DMS53 (cell line): ENCODE measurements at regions not wholly inside any gene's neighbourhood (a gene's known extent, or its start where the extent isn't known, plus 50 kb on each side); places are given as distances from the start of the nearest gene placed in this dataset.
"Not testable (repeated sequence)": the region's sequence is repeated elsewhere in the genome, so short reads cannot be mapped to it uniquely, and the experiment has no call there.

Experiments used
- DNase-seq: peaks from one replicate; lab custom pipeline; 2025; lab: John Stamatoyannopoulos, UW

DNA sequence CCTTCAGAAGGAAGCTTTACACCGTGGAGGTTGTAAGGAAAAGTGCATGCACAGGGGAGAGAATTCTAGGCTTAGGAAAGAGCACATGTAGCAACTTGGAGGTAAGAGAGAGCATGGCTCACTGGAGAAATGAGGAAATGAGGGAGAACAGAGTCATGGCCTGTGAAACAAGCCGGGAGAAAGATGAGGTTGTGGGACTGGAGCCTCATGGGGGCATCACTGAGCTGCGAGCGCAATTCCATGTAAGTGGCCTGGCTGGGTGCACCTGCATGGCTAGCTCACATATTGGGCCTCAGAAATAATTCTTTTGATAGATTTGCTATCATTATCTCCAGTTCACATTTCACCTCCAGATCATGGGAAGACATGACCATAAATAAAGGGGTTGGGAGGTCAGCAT, 785.5 kb upstream of the RAB6C start:
- DNase-seq: no peak

GRCh38 chr2:129199501-129199900, 780.0 kb upstream of the RAB6C start:
- no peak for DNase-seq

DNA sequence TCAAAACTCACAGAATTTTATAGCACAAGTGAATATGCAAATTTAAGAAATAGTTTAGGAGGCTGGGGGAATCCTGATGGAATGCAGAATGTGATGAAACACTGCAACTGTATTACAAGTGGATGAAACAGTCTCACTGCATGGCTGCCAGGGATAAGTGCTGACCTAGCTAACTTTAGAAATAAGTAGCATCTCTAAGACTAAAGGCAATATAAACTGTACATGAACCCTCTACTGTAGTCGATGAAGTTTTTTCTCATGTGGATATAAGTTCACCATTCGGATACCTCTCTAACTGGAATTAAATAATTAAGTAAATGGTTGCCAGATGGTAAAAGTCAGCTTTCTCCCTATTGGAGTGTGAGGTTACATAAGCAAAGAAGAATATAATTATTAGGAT, 777.8 kb upstream of the RAB6C start:
- DNase-seq: no peak

GRCh38 chr2:129203331-129203730, 776.1 kb upstream of the RAB6C start:
- no peak for DNase-seq

DNA sequence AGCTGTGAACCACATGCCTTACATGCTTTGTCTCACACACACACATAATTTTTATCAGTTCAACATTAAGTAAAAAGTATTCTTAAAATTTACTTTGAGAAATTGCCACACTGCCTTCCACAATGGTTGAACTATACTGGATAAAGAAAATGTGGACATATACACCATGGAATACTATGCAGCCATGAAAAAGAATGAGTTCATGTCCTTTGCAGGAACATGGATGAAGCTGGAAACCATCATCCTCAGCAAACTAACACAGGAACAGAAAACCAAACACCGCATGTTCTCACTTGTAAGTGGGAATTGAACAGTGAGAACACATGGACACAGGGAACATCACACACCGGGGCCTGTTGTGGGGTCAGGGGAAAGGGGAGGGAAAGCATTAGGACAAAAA, 774.9 kb upstream of the RAB6C start:
- DNase-seq: not testable (repeated sequence)

- no peak for DNase-seq
These were observed 774.3 kb upstream of the RAB6C start for GRCh38 chr2:129205176-129205575.

GRCh38 chr2:129205766-129206165, 773.7 kb upstream of the RAB6C start:
- no peak for DNase-seq

GRCh38 chr2:129212299-129212958, 767.0 kb upstream of the RAB6C start:
- no peak for DNase-seq

DNA sequence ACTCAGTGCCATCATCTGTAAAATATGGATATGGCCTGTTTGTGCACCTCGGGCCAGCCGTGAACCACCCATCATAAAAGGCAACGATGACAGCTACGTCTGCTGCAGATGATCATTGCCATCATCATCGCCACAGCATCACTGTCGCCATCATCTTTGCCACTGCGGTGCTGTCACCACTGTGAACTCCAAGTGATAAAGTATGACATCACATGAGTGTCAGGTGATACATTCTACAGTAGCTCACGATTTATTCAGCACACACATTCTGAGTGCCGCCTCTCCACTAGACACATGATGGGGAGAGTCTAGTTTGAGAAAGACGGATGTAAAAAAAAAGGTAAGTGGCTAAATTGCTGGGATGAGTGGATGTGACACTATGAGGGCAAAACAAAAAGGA, 755.4 kb upstream of the RAB6C start:
- no peak for DNase-seq

DNA sequence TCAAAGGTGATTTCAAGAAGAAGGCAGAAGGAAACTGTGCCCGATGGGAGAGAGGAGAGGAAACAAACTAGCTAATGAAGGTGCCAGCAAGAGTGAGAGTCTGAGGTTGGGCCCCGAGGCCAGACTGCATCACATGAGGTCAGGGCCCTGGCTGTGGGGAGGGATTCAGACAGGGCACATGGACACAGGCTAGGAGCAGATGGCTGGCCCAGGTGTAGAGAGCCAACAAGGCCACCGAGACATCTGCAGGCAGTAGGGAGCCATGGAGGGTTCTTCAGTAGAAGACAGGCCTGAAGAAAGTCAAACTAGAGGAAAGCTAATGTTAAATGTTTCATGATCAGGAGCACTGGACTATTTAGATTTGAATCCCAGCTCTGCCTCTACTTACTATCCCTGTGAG, 755.0 kb upstream of the RAB6C start:
- DNase-seq: no peak

GRCh38 chr2:129229196-129229595, 750.3 kb upstream of the RAB6C start:
- no peak for DNase-seq

- DNase-seq: no peak
These were observed 749.5 kb upstream of the RAB6C start for GRCh38 chr2:129229830-129230441.

GRCh38 chr2:129231924-129232323, 747.5 kb upstream of the RAB6C start:
- no peak for DNase-seq

- DNase-seq: no peak
These were observed 746.3 kb upstream of the RAB6C start for GRCh38 chr2:129233166-129233565.

DNA sequence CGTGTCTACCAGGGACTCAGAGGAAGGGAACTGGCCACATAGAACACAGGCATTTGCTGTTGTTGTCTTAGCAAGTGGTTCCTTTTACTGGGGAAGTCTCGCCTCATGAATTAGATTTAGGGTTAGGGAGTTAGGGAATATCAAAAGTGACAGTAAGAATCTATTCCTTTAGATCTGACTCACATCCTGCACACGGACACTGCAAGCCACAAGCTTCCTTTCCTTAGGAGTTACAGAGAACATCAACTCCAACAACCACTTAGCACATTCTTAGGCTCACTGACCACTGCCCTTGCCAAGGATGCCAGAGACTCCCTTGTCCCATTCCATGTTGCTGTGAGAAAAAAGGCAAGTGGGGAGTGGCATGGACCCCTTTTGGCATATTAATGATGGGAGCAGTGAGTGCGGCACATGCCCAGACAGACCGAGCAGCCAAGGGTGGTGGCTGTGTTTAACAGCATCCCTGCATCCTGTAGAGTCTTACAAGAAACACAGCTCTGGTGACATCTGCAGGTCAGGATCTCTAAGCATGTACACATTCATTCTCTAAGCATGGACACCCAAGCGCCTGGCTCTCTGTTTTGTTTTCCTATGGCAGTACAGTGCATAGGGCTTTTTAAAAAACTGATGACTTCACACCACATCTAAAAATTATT, 745.6 kb upstream of the RAB6C start:
- peak; percentile 2 for DNase-seq

DNA sequence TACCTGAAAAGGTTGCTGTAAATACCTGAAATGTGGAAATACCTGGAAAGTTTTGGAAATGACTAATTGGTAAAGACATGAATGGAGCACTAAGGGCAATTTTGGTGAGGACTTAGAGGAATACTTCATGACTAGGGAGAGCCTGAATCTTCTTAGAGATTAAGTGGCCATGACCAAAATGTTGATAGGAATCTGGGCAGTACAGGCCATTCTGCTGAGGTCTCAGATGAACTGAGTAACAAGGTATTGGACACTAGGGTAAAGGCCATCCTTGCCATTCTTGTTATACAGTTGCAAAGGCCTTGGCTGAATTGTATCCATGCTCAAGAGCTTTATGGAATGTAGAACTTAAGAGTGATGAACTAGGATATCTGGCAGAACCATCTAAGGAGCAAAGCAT, 742.9 kb upstream of the RAB6C start:
- DNase-seq: no peak

GRCh38 chr2:129237966-129238725, 741.3 kb upstream of the RAB6C start:
- DNase-seq: no peak

DNA sequence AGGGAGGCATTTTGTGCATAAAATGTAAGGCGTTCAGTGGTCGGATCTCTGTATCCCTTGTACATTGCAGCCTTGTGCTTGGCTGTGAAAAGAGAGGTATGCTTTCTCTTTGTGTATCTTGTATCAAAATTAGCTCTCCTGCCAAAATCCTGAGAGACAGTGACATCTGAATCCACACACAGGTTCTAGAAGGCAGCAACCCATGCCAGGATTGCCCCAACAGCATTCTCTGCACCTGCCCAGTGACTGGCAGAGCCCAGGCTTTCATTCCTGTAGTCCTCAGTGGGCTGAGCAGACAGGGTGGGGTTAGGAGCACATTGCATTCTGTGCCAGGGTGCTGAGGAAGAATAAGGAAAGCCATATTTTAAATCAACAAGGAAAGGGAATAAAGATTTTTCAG, 740.3 kb upstream of the RAB6C start:
- DNase-seq: no peak

- no peak for DNase-seq
These were observed 739.4 kb upstream of the RAB6C start for GRCh38 chr2:129240061-129240460.

DNA sequence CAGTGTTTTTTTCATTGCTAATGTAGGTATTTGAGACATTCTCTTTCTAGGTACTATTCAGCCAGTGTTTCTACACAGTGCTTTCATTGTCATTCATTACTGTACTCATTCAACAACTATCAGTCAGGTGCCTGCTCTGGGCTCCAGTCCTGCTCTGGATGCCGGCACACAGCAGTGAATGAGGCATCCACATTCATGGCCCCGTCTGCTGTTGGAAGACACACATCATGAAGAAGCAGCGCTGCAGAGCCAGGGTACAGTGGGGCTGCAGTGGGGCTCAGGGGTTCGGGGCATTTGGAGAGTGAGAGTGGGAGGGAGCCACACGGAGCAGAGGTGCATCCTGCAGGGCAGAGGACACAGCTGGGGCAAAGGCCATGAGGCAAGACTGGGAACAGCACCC, 737.2 kb upstream of the RAB6C start:
- no peak for DNase-seq

DNA sequence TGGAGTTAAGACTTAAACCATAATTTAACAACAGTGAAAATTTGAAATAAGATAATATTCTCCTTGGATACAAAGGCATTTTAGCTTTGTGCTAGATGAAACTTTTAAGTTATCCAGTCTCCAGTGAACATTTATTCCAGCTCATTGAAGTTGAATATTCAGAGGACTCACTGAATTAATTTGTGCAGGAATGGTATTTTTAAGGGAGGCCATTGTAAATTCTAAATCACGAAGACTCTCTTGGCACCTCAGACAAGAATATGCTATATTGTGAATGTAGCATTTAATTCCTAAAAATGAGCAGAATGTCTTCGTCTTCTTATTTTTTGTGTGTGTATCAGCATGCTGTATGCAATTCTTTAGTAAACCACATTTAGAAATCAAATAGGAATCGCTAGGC, 731.7 kb upstream of the RAB6C start:
- DNase-seq: no peak

- DNase-seq: no peak
These were observed 731.3 kb upstream of the RAB6C start for GRCh38 chr2:129248198-129248597.
